Kidney glomerular epithelial cell (primary cell): ENCODE measurements at regions not wholly inside any gene's neighbourhood (a gene's known extent, or its start where the extent isn't known, plus 50 kb on each side); places are given as distances from the start of the nearest gene placed in this dataset.

ENCODE experiments used
- DNase-seq: peaks from one replicate; lab custom pipeline; 2025; lab: John Stamatoyannopoulos, UW

GRCh38 chr4:177109769-177110168 is 199.9 kb upstream of the NEIL3 start:
- no peak for DNase-seq

GRCh38 chr4:177116161-177116560 is 193.5 kb upstream of the NEIL3 start:
- peak; percentile 48 for DNase-seq

GRCh38 chr4:177117256-177117655 is 192.4 kb upstream of the NEIL3 start:
- no peak for DNase-seq

DNA sequence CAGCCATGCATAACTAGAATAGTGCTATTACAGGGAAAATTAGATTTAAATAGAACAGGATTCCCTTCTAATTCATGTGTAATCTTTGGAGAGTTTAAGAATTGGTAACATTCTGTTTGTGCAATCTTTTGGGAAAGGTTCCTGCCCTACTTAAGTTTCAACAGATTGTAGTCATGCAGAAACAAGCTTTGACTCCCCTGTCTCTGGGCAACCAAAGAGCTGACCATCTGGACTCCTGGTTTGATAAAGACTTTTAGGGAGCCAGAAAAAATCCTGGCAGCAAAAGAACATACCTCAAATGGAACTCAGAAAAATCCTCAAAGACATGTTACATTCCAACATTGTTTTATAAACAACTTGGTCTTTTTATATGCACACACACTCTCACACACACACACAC is 191.1 kb upstream of the NEIL3 start:
- DNase-seq: peak; percentile 54

- DNase-seq: peak; percentile 32
These were observed 190.6 kb upstream of the NEIL3 start for GRCh38 chr4:177119021-177119471.

GRCh38 chr4:177119691-177120090 is 190.0 kb upstream of the NEIL3 start:
- DNase-seq: no peak

DNA sequence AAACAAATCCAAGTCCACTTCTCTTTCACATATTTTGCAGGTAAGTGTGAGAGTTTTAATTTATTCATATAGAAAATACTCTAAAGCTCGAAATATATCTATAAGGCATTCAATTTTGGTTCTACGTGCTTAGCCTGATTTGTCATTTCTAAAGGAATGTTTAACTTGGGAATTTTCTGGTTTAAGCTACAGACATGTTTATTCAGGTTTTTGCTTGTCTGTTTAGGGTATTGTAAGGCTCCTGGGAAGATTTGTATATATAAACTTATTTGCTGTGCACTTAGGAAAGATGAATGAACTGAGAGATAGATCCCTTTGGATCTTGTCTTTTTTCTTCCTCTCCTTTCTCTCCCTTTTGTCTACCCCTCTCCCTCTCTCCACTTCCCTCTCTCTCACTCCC is 185.9 kb upstream of the NEIL3 start:
- DNase-seq: no peak

- no peak for DNase-seq
These were observed 185.2 kb upstream of the NEIL3 start for GRCh38 chr4:177124349-177125064.

- no peak for DNase-seq
These were observed 184.0 kb upstream of the NEIL3 start for GRCh38 chr4:177125656-177126055.

DNA sequence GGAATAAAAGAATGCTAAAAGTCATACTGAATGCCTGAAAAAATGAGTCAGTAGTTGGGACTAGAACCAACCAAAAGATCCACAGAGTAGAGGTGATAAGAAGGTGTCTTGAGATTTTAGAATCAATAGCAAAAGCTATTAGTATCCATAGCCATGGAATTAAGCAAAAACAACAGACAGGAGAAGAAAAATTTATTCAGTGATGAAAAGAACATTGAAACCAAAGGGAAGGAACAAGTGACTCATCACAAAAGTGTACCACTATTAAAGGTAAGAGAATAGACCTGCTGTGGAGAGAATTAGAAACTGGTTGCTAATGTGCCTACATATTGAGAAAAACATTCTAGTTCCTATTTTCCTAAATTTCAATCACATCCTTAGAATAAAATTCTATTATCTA is 182.0 kb upstream of the NEIL3 start:
- no peak for DNase-seq

DNA sequence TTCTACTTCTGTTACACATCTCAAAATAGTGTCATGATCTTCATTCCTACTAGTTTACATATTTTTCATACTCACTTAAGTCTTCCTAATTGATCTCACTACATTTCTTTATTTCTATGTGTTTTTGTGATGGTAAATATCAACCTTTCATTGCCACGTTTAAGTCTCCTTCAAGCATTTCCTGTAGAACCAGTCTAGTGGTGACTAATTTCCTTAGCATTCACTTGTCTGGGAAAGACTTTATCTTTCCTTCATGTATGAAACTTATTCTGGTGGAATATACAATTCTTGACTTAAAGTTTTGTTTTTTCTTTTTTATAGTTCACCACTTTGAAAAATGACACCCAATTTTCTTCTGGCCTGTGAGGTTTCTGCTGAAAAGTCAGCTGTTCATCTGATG is 181.4 kb upstream of the NEIL3 start:
- DNase-seq: no peak

DNA sequence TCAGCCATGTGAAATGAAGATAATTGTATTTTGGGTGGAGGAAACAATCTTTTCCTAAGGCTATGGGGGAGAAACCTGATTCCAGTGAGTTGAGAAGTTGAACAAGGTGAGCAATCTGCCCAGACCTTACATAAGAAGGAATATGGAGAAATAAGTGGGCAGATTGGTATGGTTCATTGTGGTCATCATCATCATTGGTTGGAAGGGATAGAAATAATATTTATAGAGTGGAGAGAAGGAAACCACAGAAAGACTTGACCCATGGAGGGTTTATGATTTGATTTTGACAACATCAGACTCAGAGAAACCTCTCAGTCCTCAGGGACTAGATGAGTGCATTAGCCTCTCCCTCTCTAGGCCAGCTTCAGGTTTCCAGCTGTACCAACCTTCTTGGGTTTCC is 177.9 kb upstream of the NEIL3 start:
- DNase-seq: no peak

GRCh38 chr4:177147668-177148067 is 162.0 kb upstream of the NEIL3 start:
- DNase-seq: no peak

- no peak for DNase-seq
These were observed 154.2 kb upstream of the NEIL3 start for GRCh38 chr4:177155454-177155853.

DNA sequence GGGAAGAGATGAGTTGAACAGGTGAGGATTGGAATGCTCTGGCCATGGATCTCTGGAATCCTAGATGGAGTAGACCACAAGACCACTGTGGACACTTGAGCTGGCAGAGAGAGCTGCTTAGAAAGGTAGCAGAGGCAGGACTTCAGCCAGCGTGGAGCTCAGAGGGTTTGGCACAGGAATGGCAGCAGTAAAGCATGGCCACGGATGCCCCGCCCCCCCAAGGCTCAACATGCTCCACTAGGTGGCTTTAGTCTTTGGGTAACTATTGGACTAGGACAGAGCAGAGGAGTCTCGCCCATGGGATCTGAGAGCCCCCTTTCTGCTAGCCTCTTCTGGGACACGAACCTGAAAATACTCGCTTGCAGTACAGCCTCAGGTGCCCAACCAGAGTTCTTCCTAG is 150.1 kb upstream of the NEIL3 start:
- no peak for DNase-seq

- no peak for DNase-seq
These were observed 147.9 kb upstream of the NEIL3 start for GRCh38 chr4:177161781-177162180.

DNA sequence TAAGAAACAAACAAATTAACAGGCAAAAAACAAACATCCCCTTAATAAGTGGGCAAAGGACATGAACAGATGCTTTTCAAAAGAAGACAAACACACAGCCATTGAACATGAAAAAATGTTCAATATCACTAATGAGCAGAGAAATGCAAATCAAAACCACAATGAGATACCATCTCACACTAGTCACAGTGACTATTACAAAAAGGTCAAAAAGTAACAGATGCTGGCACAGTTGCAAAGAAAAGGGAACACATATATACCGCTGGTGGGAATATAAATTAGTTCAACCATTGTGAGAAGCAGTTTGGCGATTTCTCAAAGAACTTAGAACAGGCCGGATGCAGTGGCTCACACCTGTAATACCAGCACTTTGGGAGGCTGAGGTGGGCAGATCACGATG is 146.1 kb upstream of the NEIL3 start:
- no peak for DNase-seq

GRCh38 chr4:177171588-177171987 is 138.1 kb upstream of the NEIL3 start:
- no peak for DNase-seq

DNA sequence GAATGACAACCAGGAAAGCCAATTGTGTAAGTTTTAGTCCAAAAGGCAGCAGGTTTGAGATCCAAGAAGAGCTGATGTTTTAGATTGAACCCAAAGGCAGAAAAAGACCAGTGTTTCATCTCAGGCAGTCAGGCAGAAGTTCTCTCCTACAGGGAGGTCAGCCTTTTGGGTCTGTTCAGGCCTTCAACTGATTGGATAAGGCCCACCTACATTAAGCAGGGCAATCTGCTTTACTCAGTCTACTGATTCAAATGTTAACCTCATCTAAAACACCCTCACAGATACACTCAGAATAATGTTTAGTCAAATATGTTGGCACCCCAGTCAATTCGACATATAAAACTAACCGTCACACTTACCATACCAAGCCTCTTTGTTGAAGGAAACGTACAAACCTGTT is 134.2 kb upstream of the NEIL3 start:
- DNase-seq: no peak

DNA sequence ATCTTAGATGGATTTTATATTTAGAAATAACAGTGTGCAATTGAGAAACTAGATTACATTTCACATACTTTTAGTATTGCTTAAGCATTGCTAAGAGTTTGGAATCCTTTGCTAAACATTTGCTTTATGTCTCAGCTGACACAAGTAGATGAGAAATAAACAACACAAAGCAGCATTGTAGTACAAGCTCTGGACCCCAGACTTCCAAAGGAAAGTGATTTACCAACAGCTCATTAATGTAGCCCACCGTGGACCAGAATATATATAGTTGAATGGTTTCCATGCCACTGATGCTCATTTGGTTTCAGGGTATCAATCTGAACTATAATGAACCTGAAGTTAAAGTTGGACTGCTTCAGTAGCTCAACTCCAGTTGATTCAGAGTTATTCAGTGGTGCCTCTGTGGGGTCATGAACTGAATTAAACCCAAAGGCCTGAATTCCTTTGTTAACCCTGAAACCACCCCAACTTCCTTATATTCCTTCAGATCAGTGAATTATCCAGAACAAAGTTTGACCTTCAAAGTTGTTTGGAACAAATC is 132.1 kb upstream of the NEIL3 start:
- DNase-seq: peak; percentile 74

DNA sequence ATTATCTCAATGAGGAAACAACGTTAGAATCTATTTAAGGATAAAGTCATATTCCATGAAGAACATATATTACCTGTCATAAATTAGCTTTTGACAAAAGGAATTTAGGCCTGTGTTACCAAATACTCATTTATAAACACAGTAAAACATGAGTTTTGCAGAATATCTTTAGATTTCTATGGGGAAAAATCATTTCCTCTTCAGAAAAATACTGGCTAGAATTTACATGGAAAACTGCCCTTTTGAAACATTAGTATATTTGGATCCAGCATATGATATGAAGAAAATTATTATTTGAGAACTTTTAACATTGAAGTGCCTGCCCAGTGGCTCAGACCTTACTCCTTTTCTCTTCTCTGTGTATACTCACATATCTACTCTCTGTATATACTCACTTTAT is 131.4 kb upstream of the NEIL3 start:
- no peak for DNase-seq

DNA sequence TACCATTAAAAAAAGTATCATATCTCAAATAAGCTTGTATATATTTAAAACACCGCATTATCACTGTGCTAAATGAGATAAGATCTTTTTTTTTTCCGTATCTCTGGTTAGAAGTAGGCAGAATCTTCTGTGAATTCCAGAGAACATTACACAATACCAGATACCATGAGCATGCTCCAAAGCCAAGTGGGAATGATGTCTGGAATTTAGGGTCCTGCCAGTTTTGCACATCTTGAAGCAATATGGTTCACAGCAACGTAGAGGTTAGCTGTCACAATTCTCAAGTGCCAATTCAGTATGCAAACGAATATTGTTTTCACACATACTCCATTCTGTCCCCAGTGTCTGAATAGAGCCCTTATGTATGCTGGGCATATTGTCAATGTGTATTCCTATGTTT is 127.5 kb upstream of the NEIL3 start:
- no peak for DNase-seq

DNA sequence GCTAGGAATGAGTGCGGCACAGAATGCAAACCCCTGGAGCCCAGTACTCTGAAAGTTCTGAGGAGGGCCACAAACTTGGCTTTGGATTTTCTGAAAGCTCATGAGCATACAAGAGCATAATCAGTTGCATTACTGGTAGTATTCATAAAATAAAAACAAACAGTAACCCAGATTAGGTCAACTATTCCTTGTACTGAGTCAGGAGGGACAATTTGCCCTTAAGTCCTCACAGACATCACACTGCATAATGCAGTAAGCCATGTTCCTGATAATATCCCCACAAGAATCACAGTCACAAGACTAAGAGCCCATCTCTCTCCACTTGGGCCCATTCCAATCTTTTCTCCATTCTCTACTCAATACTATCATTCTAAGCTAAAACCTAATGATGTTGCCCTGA is 126.9 kb upstream of the NEIL3 start:
- no peak for DNase-seq

DNA sequence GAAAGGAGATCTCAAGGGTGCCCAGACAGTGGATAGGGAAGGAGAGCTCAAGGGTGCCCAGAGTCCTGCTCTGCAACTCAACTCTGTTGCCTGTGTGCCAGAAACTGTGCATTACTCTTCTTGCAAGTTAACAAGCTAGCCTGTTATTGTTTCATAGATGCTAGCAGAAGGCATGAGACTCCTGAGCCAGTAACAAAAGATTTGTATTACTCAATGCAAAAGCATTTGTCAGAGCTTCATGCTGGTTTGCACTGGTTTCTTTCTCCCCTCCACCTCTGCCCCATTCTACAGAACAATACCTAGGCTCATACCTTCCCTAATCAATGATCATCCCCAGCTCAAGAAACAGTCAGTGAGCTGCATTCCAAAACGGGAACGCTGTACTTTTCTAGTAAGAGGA is 124.5 kb upstream of the NEIL3 start:
- DNase-seq: peak; percentile 71
